Daoy (cell line): ENCODE measurements at regions not wholly inside any gene's neighbourhood (a gene's known extent, or its start where the extent isn't known, plus 50 kb on each side); places are given as distances from the start of the nearest gene placed in this dataset.
A peak's percentile ranks its signal among the peaks of the same experiment; 100 is the strongest.

Experiments used
- DNase-seq: peaks from one replicate; pipeline ENCODE4 v3.0.0-alpha.2; 2015; ENCODE audit warnings: low read depth

GRCh38 chr2:102078773-102079172, 63.8 kb upstream of the IL1R1 start:
- DNase-seq = no peak

GRCh38 chr2:102080451-102081242, 61.9 kb upstream of the IL1R1 start:
- DNase-seq = no peak

GRCh38 chr2:102081243-102081522, 61.4 kb upstream of the IL1R1 start:
- no peak for DNase-seq

- DNase-seq = no peak
These were observed 60.9 kb upstream of the IL1R1 start for GRCh38 chr2:102081606-102082005.

GRCh38 chr2:102082571-102083392, 59.8 kb upstream of the IL1R1 start:
- peak; percentile 55 for DNase-seq

GRCh38 chr2:102083393-102083703, 59.2 kb upstream of the IL1R1 start:
- no peak for DNase-seq

GRCh38 chr2:102084651-102085050, 57.9 kb upstream of the IL1R1 start:
- DNase-seq = no peak

- no peak for DNase-seq
These were observed 57.3 kb upstream of the IL1R1 start for GRCh38 chr2:102085238-102085637.

- DNase-seq = no peak
These were observed 56.2 kb upstream of the IL1R1 start for GRCh38 chr2:102086150-102086872.

- DNase-seq = no peak
These were observed 51.4 kb upstream of the IL1R1 start for GRCh38 chr2:102091121-102091520.

- no peak for DNase-seq
These were observed 50.6 kb upstream of the IL1R1 start for GRCh38 chr2:102091908-102092307.

GRCh38 chr2:102092535-102092934, 50.0 kb upstream of the IL1R1 start:
- no peak for DNase-seq
